RWPE2 (cell line): ENCODE measurements at regions not wholly inside any gene's neighbourhood (a gene's known extent, or its start where the extent isn't known, plus 50 kb on each side); places are given as distances from the start of the nearest gene placed in this dataset.
"Not testable (repeated sequence)": the region's sequence is repeated elsewhere in the genome, so short reads cannot be mapped to it uniquely, and the experiment has no call there.

ENCODE experiments used
- ATAC-seq: fragments of 200-7000 bp; cut with Tn5 transposase; 3 replicates; pipeline ENCODE4 v1.9.1; 2021; ENCODE audit warnings: low read depth
- DNase-seq: peaks from one replicate; pipeline ENCODE4 v3.0.0-alpha.2; 2020; ENCODE audit warnings: low spot score
- H3K27ac ChIP-seq: fragments of 450-650 bp; 2 replicates; pipeline ENCODE4 v1.5.1; 2017; ENCODE audit warnings: mild to moderate bottlenecking; ENCODE audit not compliant: poor library complexity, severe bottlenecking
- H3K27me3 ChIP-seq: fragments of 250-450 bp; sonication (Bioruptor Pico); 2 replicates; pipeline ENCODE4 v1.5.1; 2021; ENCODE audit warnings: mild to moderate bottlenecking, moderate library complexity; ENCODE audit not compliant: insufficient read depth, poor library complexity, severe bottlenecking
- H3K36me3 ChIP-seq: fragments of 250-450 bp; sonication (Bioruptor Pico); 2 replicates; pipeline ENCODE4 v1.5.1; 2020; ENCODE audit warnings: low read depth, mild to moderate bottlenecking, moderate library complexity
- H3K4me1 ChIP-seq: fragments of 250-450 bp; sonication (Bioruptor Pico); 2 replicates; pipeline ENCODE4 v1.5.1; 2021; ENCODE audit warnings: mild to moderate bottlenecking, moderate library complexity; ENCODE audit not compliant: insufficient read depth, poor library complexity, severe bottlenecking
- H3K4me3 ChIP-seq: fragments of 250-450 bp; sonication (Bioruptor Pico); 2 replicates; pipeline ENCODE4 v1.5.1; 2021; ENCODE audit warnings: mild to moderate bottlenecking, moderate library complexity; ENCODE audit not compliant: severe bottlenecking
- H3K9me3 ChIP-seq: fragments of 250-450 bp; sonication (Bioruptor Pico); 2 replicates; pipeline ENCODE4 v1.5.1; 2021; ENCODE audit warnings: mild to moderate bottlenecking, moderate library complexity; ENCODE audit not compliant: severe bottlenecking
- CTCF ChIP-seq: fragments of 450-650 bp; IDR thresholded peaks from one replicate; pipeline ENCODE4 v1.5.1; 2017; ENCODE audit warnings: mild to moderate bottlenecking, moderate library complexity; ENCODE audit not compliant: poor library complexity, severe bottlenecking

- H3K4me3 ChIP-seq: no peak overlapping the region
- H3K9me3 ChIP-seq: no peaks in the 10 kb centered on the region
- H3K4me1 ChIP-seq: no peaks in the 10 kb centered on the region
- ATAC-seq (no peak), DNase-seq (no peak)
- H3K27me3 ChIP-seq: no peaks in the 10 kb centered on the region
- H3K27ac ChIP-seq: no peak overlapping the region
- TF ChIP-seq CTCF: no peak
- H3K36me3 ChIP-seq: no peaks in the 10 kb centered on the region
Observed at GRCh38 chr12:17875230-17875629, 214.8 kb downstream of the RERGL start.

GRCh38 chr12:17866802-17867201 is 223.2 kb downstream of the RERGL start:
- H3K27me3 ChIP-seq: no peaks in the 10 kb centered on the region
- H3K9me3 ChIP-seq: no peaks in the 10 kb centered on the region
- no peak overlapping the region for H3K4me3 ChIP-seq
- no peaks in the 10 kb centered on the region for H3K4me1 ChIP-seq
- H3K36me3 ChIP-seq: no peaks in the 10 kb centered on the region
- H3K27ac ChIP-seq: no peak overlapping the region
- DNase-seq: no peak
- TF ChIP-seq CTCF: no peak
- ATAC-seq: no peak

- not testable (repeated sequence) for H3K4me1 ChIP-seq, H3K9me3 ChIP-seq, H3K4me3 ChIP-seq, ATAC-seq, H3K36me3 ChIP-seq, H3K27me3 ChIP-seq, H3K27ac ChIP-seq, DNase-seq
Observed at GRCh38 chr12:17855548-17855947, 234.4 kb downstream of the RERGL start.

GRCh38 chr12:17853054-17853453 is 236.9 kb downstream of the RERGL start:
- no peak for DNase-seq
- Histone ChIP-seq H3K27ac (no peak overlapping the region), H3K4me3 (no peak overlapping the region), H3K27me3 (no peaks in the 10 kb centered on the region), H3K36me3 (no peaks in the 10 kb centered on the region), H3K9me3 (no peaks in the 10 kb centered on the region), H3K4me1 (no peaks in the 10 kb centered on the region)
- no peak for TF ChIP-seq CTCF
- ATAC-seq: no peak

- Histone ChIP-seq H3K4me3 (no peak overlapping the region), H3K9me3 (no peaks in the 10 kb centered on the region), H3K4me1 (no peaks in the 10 kb centered on the region), H3K36me3 (no peaks in the 10 kb centered on the region), H3K27me3 (no peaks in the 10 kb centered on the region), H3K27ac (no peak overlapping the region)
- TF ChIP-seq CTCF: no peak
- DNase-seq: no peak
- ATAC-seq: no peak
Observed at GRCh38 chr12:17841496-17841895, 248.5 kb downstream of the RERGL start.
